Lower leg skin (tissue), 4 donors: ENCODE measurements at regions not wholly inside any gene's neighbourhood (a gene's known extent, or its start where the extent isn't known, plus 50 kb on each side); places are given as distances from the start of the nearest gene placed in this dataset.

Experiments used
- DNase-seq, 2 donors: peaks; one replicate each; pipeline ENCODE4 v3.0.0-alpha.2; 2019; ENCODE audit warnings: low spot score in 2 of 2
- H3K4me3 ChIP-seq: fragments of 200-600 bp; sonication (generic); 2 replicates; pipeline ENCODE4 v1.5.1; 2017; ENCODE audit warnings: mild to moderate bottlenecking, low read depth; ENCODE audit not compliant: poor library complexity, severe bottlenecking
- CTCF ChIP-seq, 3 donors: fragments of 450-650 bp; IDR thresholded peaks; one replicate each; pipeline ENCODE4 v1.5.1; 2016; ENCODE audit warnings: antibody characterized with exemption in 3 of 3, mild to moderate bottlenecking in 3 of 3, moderate library complexity in 2 of 3
- POLR2A ChIP-seq, 2 donors: fragments of 450-650 bp; IDR thresholded peaks; one replicate each; pipeline ENCODE4 v1.6.1; 2016 to 2017; ENCODE audit warnings: antibody characterized with exemption in 2 of 2, mild to moderate bottlenecking in 1 of 2, moderate library complexity in 1 of 2
- WGBS, 2 donors: methylation state at CpG; one replicate each; pipeline ENCODE4 v1.1.5; 2018; 5-methylcytosine and 5-hydroxymethylcytosine counted together
- intact Hi-C: fragments of 100-400 bp; cut with DNase I; formaldehyde crosslinking; loops from one replicate; pipeline ENCODE4 v1.15.0; 2023; ENCODE audit warnings: low total_unique reads

- no peak for TF ChIP-seq POLR2A (IDR thresholded peaks at IDR 0.05)
- no peak for TF ChIP-seq CTCF (IDR thresholded peaks at IDR 0.05)
- no peak for DNase-seq
- no peak overlapping the region for H3K4me3 ChIP-seq
- intact Hi-C loops: no loop called here
- 66 to 85% methylated on average over 3 of the region's 3 CpGs for WGBS, 2 donors
Measured at GRCh38 chr14:61950340-61950739, 188.1 kb downstream of the SNAPC1 start.

GRCh38 chr14:61953602-61954001 lies 191.4 kb downstream of the SNAPC1 start:
- no peak for TF ChIP-seq POLR2A (IDR thresholded peaks at IDR 0.05)
- no peak for TF ChIP-seq CTCF (IDR thresholded peaks at IDR 0.05)
- WGBS, 2 donors: 84 to 87% methylated on average over 1 of the region's 1 CpG
- intact Hi-C loops: no loop called here
- no peak for DNase-seq
- H3K4me3 ChIP-seq: no peak overlapping the region

GRCh38 chr14:61954306-61954705 lies 192.1 kb downstream of the SNAPC1 start:
- WGBS, 2 donors: 75% methylated on average over 3 of the region's 3 CpGs
- intact Hi-C loops: no loop called here
- DNase-seq: no peak
- H3K4me3 ChIP-seq: no peak overlapping the region
- TF ChIP-seq POLR2A (IDR thresholded peaks at IDR 0.05) (no peak), CTCF (IDR thresholded peaks at IDR 0.05) (no peak)

GRCh38 chr14:61956517-61956916 lies 194.3 kb downstream of the SNAPC1 start:
- intact Hi-C loops: no loop called here
- TF ChIP-seq CTCF (IDR thresholded peaks at IDR 0.05): no peak
- TF ChIP-seq POLR2A (IDR thresholded peaks at IDR 0.05): no peak

GRCh38 chr14:61959348-61959747 lies 197.1 kb downstream of the SNAPC1 start:
- intact Hi-C loops: no loop called here
- no peak overlapping the region for H3K4me3 ChIP-seq
- no peak for DNase-seq
- no peak for TF ChIP-seq POLR2A (IDR thresholded peaks at IDR 0.05)
- no peak for TF ChIP-seq CTCF (IDR thresholded peaks at IDR 0.05)
- 96 to 97% methylated on average over 2 of the region's 2 CpGs for WGBS, 2 donors

More at GRCh38 chr14:61956517-61956916, 194.3 kb downstream of the SNAPC1 start:
- DNase-seq: no peak
- 90 to 100% methylated on average over 1 of the region's 1 CpG for WGBS, 2 donors
- H3K4me3 ChIP-seq: no peak overlapping the region

GRCh38 chr14:61961369-61961768 lies 199.1 kb downstream of the SNAPC1 start:
- TF ChIP-seq CTCF (IDR thresholded peaks at IDR 0.05) (no peak), POLR2A (IDR thresholded peaks at IDR 0.05) (no peak)
- intact Hi-C loops: no loop called here
- WGBS, 2 donors: 85 to 86% methylated on average over 2 of the region's 2 CpGs
- no peak for DNase-seq
- H3K4me3 ChIP-seq: no peak overlapping the region
